Right lobe of liver (tissue), 4 donors: ENCODE measurements at regions not wholly inside any gene's neighbourhood (a gene's known extent, or its start where the extent isn't known, plus 50 kb on each side); places are given as distances from the start of the nearest gene placed in this dataset.

ENCODE experiments used
- CTCF ChIP-seq, 4 donors: fragments of 200-600 bp in 3 of 4; fragments of 450-650 bp in 1 of 4; IDR thresholded peaks; one replicate each; pipeline versions ENCODE4 v1.5.1 to v1.8.0; 2016 to 2022; ENCODE audit warnings: antibody characterized with exemption in 4 of 4, mild to moderate bottlenecking in 2 of 4
- POLR2A ChIP-seq: fragments of 450-650 bp; IDR thresholded peaks from one replicate; pipeline ENCODE4 v1.6.1; 2017; ENCODE audit warnings: antibody characterized with exemption, mild to moderate bottlenecking
- donor health status: DM: no; HTN: no; CAD: no.
- donor health status: DM: no; HTN: no; CAD: no.
- donor health status: DM: no; HTN: yes; CAD: no.

GRCh38 chr1:94324178-94324544 lies 86.8 kb upstream of the ARHGAP29 start:
- TF ChIP-seq CTCF (IDR thresholded peaks at IDR 0.05) = no peak
- no peak for TF ChIP-seq POLR2A
